H1 (cell line): ENCODE measurements at regions not wholly inside any gene's neighbourhood (a gene's known extent, or its start where the extent isn't known, plus 50 kb on each side); places are given as distances from the start of the nearest gene placed in this dataset.

Source experiments
- CTCF ChIA-PET: fragments of 300-600 bp; sonication (Branson Sonifier 250); formaldehyde crosslinking; loops from one replicate; lab custom pipeline; 2021; ENCODE audit not compliant: partially characterized antibody; lab: Charles Lee
- POLR2A ChIA-PET: fragments of 300-600 bp; sonication (Branson Sonifier 250); formaldehyde crosslinking; loops from one replicate; lab custom pipeline; 2021; ENCODE audit warnings: inconsistent platforms; ENCODE audit not compliant: partially characterized antibody; lab: Charles Lee
- DNase-seq, 2 experiments: peaks; one replicate each; pipeline versions ENCODE4 v3.0.0 to v3.0.0-alpha.2; 2010 to 2022; ENCODE audit warnings: low spot score in 2 of 2, low read depth in 1 of 2, mixed read lengths in 1 of 2
- FAIRE-seq: peaks from 2 replicates; lab custom pipeline; 2011; peaks lifted over from hg19 to GRCh38; lab: Jason Lieb, UNC
- H2AFZ ChIP-seq: 2 replicates; pipeline ENCODE4 v1.8.1; 2012; ENCODE audit warnings: low read length, inconsistent platforms
- H2AK5ac ChIP-seq: 2 replicates; pipeline ENCODE4 v1.6.1; 2013; ENCODE audit warnings: low read depth, low read length
- H2BK120ac ChIP-seq: replicated peaks from 2 replicates; pipeline ENCODE3; 2013; ENCODE audit warnings: low read depth, low read length, inconsistent platforms
- H2BK12ac ChIP-seq: 2 replicates; pipeline ENCODE4 v1.6.1; 2013; ENCODE audit warnings: low read depth, low read length
- H2BK15ac ChIP-seq: 2 replicates; pipeline ENCODE4 v1.6.1; 2013; ENCODE audit warnings: low read length
- H2BK20ac ChIP-seq: 2 replicates; pipeline ENCODE4 v1.6.1; 2013; ENCODE audit warnings: low read length
- H2BK5ac ChIP-seq: 2 replicates; pipeline ENCODE4 v1.6.1; 2013; ENCODE audit warnings: low read depth, low read length
- H3K14ac ChIP-seq: 2 replicates; pipeline ENCODE4 v1.6.1; 2013; ENCODE audit warnings: inconsistent platforms; ENCODE audit not compliant: insufficient read length
- H3K18ac ChIP-seq: 2 replicates; pipeline ENCODE4 v1.6.1; 2013; ENCODE audit warnings: low read length; ENCODE audit errors: extremely low read depth
- H3K23ac ChIP-seq: 2 replicates; pipeline ENCODE4 v1.6.1; 2013; ENCODE audit warnings: inconsistent platforms; ENCODE audit not compliant: insufficient read length
- H3K23me2 ChIP-seq: 2 replicates; pipeline ENCODE4 v1.6.1; 2013; ENCODE audit warnings: low read depth, low read length
- H3K27ac ChIP-seq: 2 replicates; pipeline ENCODE4 v1.6.1; 2011; ENCODE audit warnings: low read depth, low read length, inconsistent platforms
- H3K27me3 ChIP-seq, 4 experiments: replicated peaks in 1 of 4; 1 replicate in 1 of 4; 2 replicates in 3 of 4; pipeline versions ENCODE4 v1.6.1 to v1.8.1; 2011 to 2013; ENCODE audit warnings: low read length in 3 of 4, mild to moderate bottlenecking in 3 of 4, inconsistent platforms in 2 of 4, mixed read lengths in 2 of 4, moderate library complexity in 1 of 4; ENCODE audit not compliant: control insufficient read depth in 3 of 4, insufficient read depth in 3 of 4; ENCODE audit errors: extremely low read depth in 1 of 4
- H3K36me3 ChIP-seq, 4 experiments: 2 replicates each; pipeline versions ENCODE4 v1.6.1 to v1.8.1; 2011 to 2013; ENCODE audit warnings: mild to moderate bottlenecking in 4 of 4, low read length in 3 of 4, moderate library complexity in 2 of 4, control low read depth in 1 of 4, inconsistent platforms in 1 of 4; ENCODE audit not compliant: insufficient read depth in 4 of 4, control insufficient read depth in 2 of 4
- H3K4ac ChIP-seq: replicated peaks from 2 replicates; pipeline ENCODE3; 2013; ENCODE audit warnings: low read length, low read depth, mixed read lengths, inconsistent platforms; ENCODE audit not compliant: insufficient read length
- H3K4me1 ChIP-seq, 4 experiments: replicated peaks in 1 of 4; 1 replicate in 1 of 4; 2 replicates in 3 of 4; pipeline versions ENCODE4 v1.6.1 to v1.8.1; 2011 to 2013; ENCODE audit warnings: low read length in 3 of 4, inconsistent platforms in 2 of 4, mixed read lengths in 1 of 4; ENCODE audit not compliant: insufficient read depth in 4 of 4, control insufficient read depth in 3 of 4
- H3K4me2 ChIP-seq, 2 experiments: 2 replicates each; pipeline versions ENCODE4 v1.6.1 to v1.8.1; 2011 to 2013; ENCODE audit warnings: low read depth in 2 of 2, low read length in 2 of 2, control low read depth in 1 of 2, inconsistent platforms in 1 of 2, mild to moderate bottlenecking in 1 of 2; ENCODE audit not compliant: insufficient read depth in 1 of 2
- H3K4me3 ChIP-seq, 4 experiments: fragments of 200-600, 300-600 bp in 1 of 4; sonication (generic), shearing (Covaris generic), sonication (Bioruptor Twin) in 1 of 4; 2 replicates each; pipeline versions ENCODE4 v1.5.1 to v1.8.1; 2011 to 2016; ENCODE audit warnings: low read length in 4 of 4, low read depth in 3 of 4, control low read depth in 2 of 4, inconsistent platforms in 2 of 4, mild to moderate bottlenecking in 2 of 4, mixed read lengths in 1 of 4, moderate library complexity in 1 of 4; ENCODE audit not compliant: insufficient read depth in 2 of 4; ENCODE audit errors: extremely low read depth in 1 of 4
- H3K56ac ChIP-seq: replicated peaks from 2 replicates; pipeline ENCODE3; 2013; ENCODE audit warnings: low read depth, mild to moderate bottlenecking, mixed read lengths, low read length, inconsistent platforms; ENCODE audit not compliant: insufficient read length
- H3K79me1 ChIP-seq: 2 replicates; pipeline ENCODE4 v1.6.1; 2013; ENCODE audit warnings: low read depth, low read length, control low read depth
- H3K79me2 ChIP-seq, 2 experiments: 2 replicates each; pipeline versions ENCODE4 v1.6.1 to v1.8.1; 2012 to 2013; ENCODE audit warnings: low read length in 2 of 2, mild to moderate bottlenecking in 2 of 2, inconsistent platforms in 1 of 2; ENCODE audit not compliant: insufficient read depth in 2 of 2, control insufficient read depth in 1 of 2
- H3K9ac ChIP-seq, 4 experiments: replicated peaks in 1 of 4; 1 replicate in 1 of 4; 2 replicates in 3 of 4; pipeline versions ENCODE4 v1.6.1 to v1.8.1; 2011 to 2013; ENCODE audit warnings: low read depth in 3 of 4, low read length in 3 of 4, control low read depth in 2 of 4, mild to moderate bottlenecking in 2 of 4, moderate library complexity in 2 of 4, inconsistent platforms in 1 of 4; ENCODE audit errors: extremely low read depth in 1 of 4
- H3K9me3 ChIP-seq, 2 experiments: 2 replicates each; pipeline versions ENCODE4 v1.6.1 to v1.8.1; 2012 to 2013; ENCODE audit warnings: mild to moderate bottlenecking in 2 of 2, moderate library complexity in 2 of 2, control low read depth in 1 of 2, inconsistent platforms in 1 of 2, low read depth in 1 of 2, low read length in 1 of 2, mixed read lengths in 1 of 2; ENCODE audit not compliant: insufficient read depth in 2 of 2
- H4K20me1 ChIP-seq, 2 experiments: replicated peaks in 1 of 2; 2 replicates each; pipeline versions ENCODE3 to v1.8.1; 2011 to 2013; ENCODE audit warnings: inconsistent platforms in 2 of 2, low read length in 2 of 2, mild to moderate bottlenecking in 1 of 2; ENCODE audit not compliant: insufficient read depth in 2 of 2, control insufficient read depth in 1 of 2
- H4K5ac ChIP-seq: 2 replicates; pipeline ENCODE4 v1.6.1; 2013; ENCODE audit warnings: low read length, low read depth, mixed read lengths, inconsistent platforms; ENCODE audit not compliant: insufficient read length
- H4K8ac ChIP-seq: 2 replicates; pipeline ENCODE4 v1.8.0; 2013; ENCODE audit warnings: mild to moderate bottlenecking, moderate library complexity, low read length, inconsistent platforms; ENCODE audit not compliant: insufficient read depth; ENCODE audit errors: extremely low read depth
- H4K91ac ChIP-seq: replicated peaks from 2 replicates; pipeline ENCODE3; 2013; ENCODE audit warnings: low read length, mixed read lengths, inconsistent platforms; ENCODE audit not compliant: insufficient read length
- BACH1 ChIP-seq: IDR thresholded peaks from 2 replicates; pipeline ENCODE4 v1.6.1; 2012; ENCODE audit warnings: low read length, improper control_type of control experiment
- CBX8 ChIP-seq: fragments of 300-800, 300-1000 bp; sonication (generic); IDR thresholded peaks from 2 replicates; pipeline ENCODE4 v1.7.1; 2016; ENCODE audit warnings: low read depth, low read length, borderline replicate concordance
- E2F6 ChIP-seq: IDR thresholded peaks from 2 replicates; pipeline ENCODE4 v1.6.1; 2012; ENCODE audit warnings: inconsistent platforms
- GTF2F1 ChIP-seq: IDR thresholded peaks from 2 replicates; pipeline ENCODE4 v1.6.1; 2012; ENCODE audit warnings: low read depth, low read length, improper control_type of control experiment, borderline replicate concordance
- WGBS, 2 experiments: shearing (Covaris generic) in 1 of 2; methylation state at CpG; one replicate each; pipeline versions ENCODE4 v1.1.6 to v1.1.7; 2013 to 2015; ENCODE audit warnings: low lambda C conversion rate in 2 of 2, mixed read lengths in 2 of 2, inconsistent platforms in 1 of 2, low coverage in 1 of 2, missing lambda C conversion rate in 1 of 2; ENCODE audit not compliant: insufficient replicate concordance in 2 of 2, insufficient coverage in 1 of 2, insufficient read length in 1 of 2; ENCODE audit errors: extremely low coverage in 1 of 2, missing lambda C conversion rate in 1 of 2; 5-methylcytosine and 5-hydroxymethylcytosine counted together

DNA sequence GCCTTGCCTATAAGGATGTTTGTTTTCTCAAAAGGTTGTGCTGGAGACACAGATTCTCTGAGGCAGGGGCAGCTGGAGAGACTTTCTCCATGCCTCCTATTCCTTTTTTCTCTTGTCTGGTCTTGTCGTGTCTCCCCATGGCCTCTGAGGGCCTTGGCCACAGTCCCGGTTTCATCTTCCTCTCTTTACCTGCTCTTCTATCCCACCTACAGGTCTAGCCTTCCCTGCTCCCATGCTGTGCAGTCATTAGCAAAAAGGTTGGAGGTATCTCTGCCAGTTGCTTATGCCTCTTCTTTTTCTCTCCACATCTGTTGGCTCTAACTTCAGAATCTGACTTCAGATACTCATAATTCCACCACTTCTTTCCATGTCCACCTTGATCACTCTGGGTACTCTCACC lies 191.1 kb downstream of the IL20RB start:
- Histone ChIP-seq H4K20me1 (no peaks in the 10 kb centered on the region), H3K23me2 (no peaks in the 10 kb centered on the region; the same call in 1 of the 2 replicates), H3K27ac (no peak overlapping the region), H3K14ac (no peak overlapping the region), H3K4me3 (no peak overlapping the region), H3K79me1 (no peaks in the 10 kb centered on the region), H2BK20ac (no peak overlapping the region), H2BK12ac (no peak overlapping the region), H3K36me3 (no peaks in the 10 kb centered on the region), H2AK5ac (no peak overlapping the region), H4K8ac (no peak overlapping the region), H3K23ac (no peak overlapping the region), H4K5ac (no peak overlapping the region), H3K9me3 (no peaks in the 10 kb centered on the region), H3K4ac (no peak overlapping the region), H4K91ac (no peak overlapping the region), H2BK5ac (no peak overlapping the region; the same call in 1 of the 2 replicates), H2BK15ac (no peak overlapping the region), H2BK120ac (no peak overlapping the region), H3K9ac (no peak overlapping the region), H3K27me3 (no peaks in the 10 kb centered on the region), H3K4me1 (peaks cover 0 to 8% (median 5%) of the 10 kb centered on the region in 4 experiments; a peak in 4 of 7 replicates), H3K79me2 (no peaks in the 10 kb centered on the region), H3K4me2 (no peak overlapping the region), H3K18ac (no peak overlapping the region), H3K56ac (no peak overlapping the region), H2AFZ (no peak overlapping the region; the same call in 1 of the 2 replicates)
- POLR2A ChIA-PET: interaction anchor here (0.6 kb wide), 2 partner anchors 19 to 542 kb away, joined by 3 read pairs; no protein-coding TSS in a partner anchor
- CTCF ChIA-PET: interaction anchor here (1.8 to 2.7 kb wide), 2 partner anchors 27 to 38 kb away, joined by 4 to 13 read pairs; no protein-coding TSS in a partner anchor
- DNase-seq: no peak
- TF ChIP-seq CBX8: no peak
- no peak for TF ChIP-seq BACH1
- no peak for TF ChIP-seq E2F6
- TF ChIP-seq GTF2F1: no peak
- 63% methylated on average over 2 of the region's 2 CpGs; no CpG with 5 or more reads in 1 of the 2 experiments for WGBS, 2 experiments
- FAIRE-seq: no peak
